SU-DHL-6 (cell line): ENCODE measurements at regions not wholly inside any gene's neighbourhood (a gene's known extent, or its start where the extent isn't known, plus 50 kb on each side); places are given as distances from the start of the nearest gene placed in this dataset.

Experiments used
- H2AFZ ChIP-seq: fragments of 200-600 bp; sonication (generic); 2 replicates; pipeline ENCODE4 v1.6.1; 2014; ENCODE audit warnings: low read depth, mild to moderate bottlenecking, moderate library complexity, mixed read lengths, antibody characterized with exemption, low read length; ENCODE audit not compliant: severe bottlenecking
- H3F3A ChIP-seq: fragments of 200-600 bp; shearing (Covaris generic); 2 replicates; pipeline ENCODE4 v1.6.0; 2016; ENCODE audit warnings: antibody characterized with exemption, mild to moderate bottlenecking; ENCODE audit not compliant: insufficient read depth
- H3K27ac ChIP-seq: fragments of 200-600 bp; sonication (generic); 2 replicates; pipeline ENCODE4 v1.5.1; 2016; ENCODE audit warnings: low read depth, mild to moderate bottlenecking, low read length, moderate library complexity, mixed read lengths
- H3K27me3 ChIP-seq: fragments of 200-600 bp; sonication (generic), shearing (Covaris generic); 2 replicates; pipeline ENCODE4 v1.6.0; 2014; ENCODE audit warnings: mild to moderate bottlenecking, low read length
- H3K36me3 ChIP-seq: fragments of 200-600 bp; sonication (generic); 2 replicates; pipeline ENCODE4 v1.6.1; 2014; ENCODE audit warnings: mild to moderate bottlenecking, low read length, mixed read lengths
- H3K4me2 ChIP-seq: fragments of 300-600, 200-600 bp; shearing (Covaris generic), sonication (generic); 2 replicates; pipeline ENCODE4 v1.6.0; 2014; ENCODE audit warnings: low read length, low read depth, mild to moderate bottlenecking; ENCODE audit not compliant: poor library complexity, severe bottlenecking
- H3K4me3 ChIP-seq: fragments of 200-600 bp; sonication (generic); 2 replicates; pipeline ENCODE4 v1.5.1; 2014; ENCODE audit warnings: antibody characterized with exemption, low read length, mild to moderate bottlenecking, mixed read lengths; ENCODE audit not compliant: insufficient read depth, poor library complexity, severe bottlenecking
- H3K79me2 ChIP-seq: fragments of 200-600 bp; sonication (generic); 2 replicates; pipeline ENCODE4 v1.6.1; 2014; ENCODE audit warnings: mild to moderate bottlenecking, low read length, moderate library complexity; ENCODE audit not compliant: insufficient read depth
- H3K9ac ChIP-seq: fragments of 200-600 bp; sonication (generic); 2 replicates; pipeline ENCODE4 v1.7.0; 2014; ENCODE audit warnings: mild to moderate bottlenecking, low read length
- H3K9me2 ChIP-seq: fragments of 200-600 bp; sonication (generic); replicated peaks from 2 replicates; pipeline ENCODE4 v1.6.1; 2014; ENCODE audit warnings: low read length; ENCODE audit not compliant: insufficient read depth
- H3K9me3 ChIP-seq: fragments of 200-600 bp; sonication (generic); 2 replicates; pipeline ENCODE4 v1.6.1; 2014; ENCODE audit warnings: low read length, mixed read lengths; ENCODE audit not compliant: insufficient read depth
- H4K20me1 ChIP-seq: fragments of 200-600 bp; sonication (generic); 2 replicates; pipeline ENCODE4 v1.6.1; 2014; ENCODE audit warnings: low read depth, mild to moderate bottlenecking, antibody characterized with exemption, low read length, moderate library complexity, mixed read lengths
- CTCF ChIP-seq: fragments of 200-600 bp; sonication (generic); IDR thresholded peaks from one replicate; pipeline ENCODE4 v1.5.1; 2017; ENCODE audit warnings: antibody characterized with exemption, mild to moderate bottlenecking, low read length, moderate library complexity; ENCODE audit not compliant: insufficient read depth, poor library complexity, severe bottlenecking
- EZH2phosphoT487 ChIP-seq: fragments of 200-600 bp; sonication (generic), shearing (Covaris generic); conservative IDR thresholded peaks from 2 replicates; pipeline ENCODE4 v1.6.1; 2018; ENCODE audit warnings: mild to moderate bottlenecking, antibody characterized with exemption, low read length, moderate library complexity, mixed read lengths

DNA sequence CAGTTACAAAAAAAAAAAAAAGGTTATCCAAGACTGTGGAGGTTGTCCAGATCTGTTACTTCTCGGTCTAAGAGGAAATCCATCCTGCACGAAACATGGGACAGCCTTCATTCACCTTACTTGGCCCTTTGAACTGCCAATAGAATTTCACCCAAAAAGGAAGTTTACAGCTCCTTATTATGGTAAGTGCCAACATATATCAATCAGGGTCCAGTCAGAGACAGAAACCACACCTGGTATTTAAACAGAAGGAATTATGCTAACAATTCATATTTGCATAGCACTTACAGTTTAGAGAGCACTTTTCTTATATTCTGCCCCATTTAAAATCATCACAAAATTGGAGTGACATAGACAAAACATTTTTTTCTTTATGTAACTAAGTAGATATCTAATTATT is 93.6 kb upstream of the PTPN3 start:
- H3K9ac ChIP-seq: no peak overlapping the region
- no peak for TF ChIP-seq EZH2phosphoT487
- no peak for TF ChIP-seq CTCF
- no peak overlapping the region for H3K4me3 ChIP-seq
- no peaks in the 10 kb centered on the region for H3K36me3 ChIP-seq
- H3K4me2 ChIP-seq: no peak overlapping the region
- H3F3A ChIP-seq: no peaks in the 10 kb centered on the region
- H3K27me3 ChIP-seq: no peaks in the 10 kb centered on the region
- no peaks in the 10 kb centered on the region for H3K9me2 ChIP-seq
- H4K20me1 ChIP-seq: no peaks in the 10 kb centered on the region
- H2AFZ ChIP-seq: no peak overlapping the region
- H3K9me3 ChIP-seq: no peaks in the 10 kb centered on the region
- no peak overlapping the region for H3K27ac ChIP-seq
- no peaks in the 10 kb centered on the region for H3K79me2 ChIP-seq

GRCh38 chr9:109593612-109594011 is 95.5 kb upstream of the PTPN3 start:
- no peaks in the 10 kb centered on the region for H3K9me2 ChIP-seq
- H3K27ac ChIP-seq: no peak overlapping the region
- H3K4me2 ChIP-seq: no peak overlapping the region
- no peak overlapping the region for H3K9ac ChIP-seq
- H3K27me3 ChIP-seq: no peaks in the 10 kb centered on the region
- H3K36me3 ChIP-seq: no peaks in the 10 kb centered on the region
- H4K20me1 ChIP-seq: no peaks in the 10 kb centered on the region
- no peak for TF ChIP-seq CTCF
- TF ChIP-seq EZH2phosphoT487: no peak
- H3K79me2 ChIP-seq: no peaks in the 10 kb centered on the region
- H3F3A ChIP-seq: no peaks in the 10 kb centered on the region
- H2AFZ ChIP-seq: no peak overlapping the region
- no peaks in the 10 kb centered on the region for H3K9me3 ChIP-seq
- no peak overlapping the region for H3K4me3 ChIP-seq

- H4K20me1 ChIP-seq: no peaks in the 10 kb centered on the region
- no peaks in the 10 kb centered on the region for H3F3A ChIP-seq
- no peak overlapping the region for H2AFZ ChIP-seq
- H3K9me2 ChIP-seq: no peaks in the 10 kb centered on the region
- H3K27ac ChIP-seq: no peak overlapping the region
- no peaks in the 10 kb centered on the region for H3K79me2 ChIP-seq
- no peak overlapping the region for H3K4me2 ChIP-seq
- H3K9ac ChIP-seq: no peak overlapping the region
- no peaks in the 10 kb centered on the region for H3K36me3 ChIP-seq
- H3K4me3 ChIP-seq: no peak overlapping the region
- H3K9me3 ChIP-seq: no peaks in the 10 kb centered on the region
- H3K27me3 ChIP-seq: no peaks in the 10 kb centered on the region; the same call in 1 of the 2 replicates
- TF ChIP-seq CTCF: no peak
- TF ChIP-seq EZH2phosphoT487: no peak
These were observed 99.4 kb upstream of the PTPN3 start for GRCh38 chr9:109597496-109597895.

DNA sequence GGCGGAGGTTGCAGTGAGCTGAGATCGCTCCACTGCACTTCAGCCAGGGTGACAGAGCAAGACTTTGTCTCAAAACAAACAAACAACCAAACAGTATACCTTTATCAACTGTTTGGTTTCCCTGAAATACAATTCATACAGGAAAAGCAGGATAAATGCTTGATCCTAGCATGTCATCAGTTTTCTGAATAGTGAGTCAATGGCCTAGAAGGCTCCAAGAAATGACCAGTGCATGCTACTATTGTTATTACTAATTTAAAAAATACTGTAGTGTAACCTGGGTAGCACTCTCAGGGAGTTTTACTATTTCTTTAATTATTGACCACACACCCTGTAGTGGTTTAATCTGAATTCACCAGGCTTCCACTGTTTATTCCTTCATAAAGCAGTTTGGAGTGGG is 101.0 kb upstream of the PTPN3 start:
- no peak overlapping the region for H3K4me3 ChIP-seq
- H3K9me2 ChIP-seq: no peaks in the 10 kb centered on the region
- H3K36me3 ChIP-seq: no peaks in the 10 kb centered on the region
- no peak overlapping the region for H3K27ac ChIP-seq
- H4K20me1 ChIP-seq: no peaks in the 10 kb centered on the region
- no peaks in the 10 kb centered on the region for H3K9me3 ChIP-seq
- no peak overlapping the region for H3K4me2 ChIP-seq
- no peak for TF ChIP-seq CTCF
- TF ChIP-seq EZH2phosphoT487: no peak
- no peaks in the 10 kb centered on the region for H3F3A ChIP-seq
- no peak overlapping the region for H2AFZ ChIP-seq
- H3K9ac ChIP-seq: no peak overlapping the region
- no peaks in the 10 kb centered on the region; the same call in 1 of the 2 replicates for H3K27me3 ChIP-seq
- no peaks in the 10 kb centered on the region for H3K79me2 ChIP-seq
